Bronchial epithelial cell (primary cell): ENCODE measurements at regions not wholly inside any gene's neighbourhood (a gene's known extent, or its start where the extent isn't known, plus 50 kb on each side); places are given as distances from the start of the nearest gene placed in this dataset.
A peak's percentile ranks its signal among the peaks of the same experiment; 100 is the strongest.

Experiments used
- DNase-seq: peaks from one replicate; pipeline ENCODE4 v3.0.0-alpha.2; 2010; ENCODE audit warnings: low read depth
- FAIRE-seq: peaks from 2 replicates; lab custom pipeline; 2011; peaks lifted over from hg19 to GRCh38; lab: Jason Lieb, UNC
- H3K27me3 ChIP-seq: 2 replicates; pipeline ENCODE4 v1.5.1; 2011; ENCODE audit warnings: low read length; ENCODE audit not compliant: control insufficient read depth, insufficient read depth
- H3K36me3 ChIP-seq: 2 replicates; pipeline ENCODE4 v1.5.1; 2011; ENCODE audit warnings: low read length; ENCODE audit not compliant: control insufficient read depth, insufficient read depth
- H3K4me3 ChIP-seq: 2 replicates; pipeline ENCODE4 v1.5.1; 2011; ENCODE audit warnings: mild to moderate bottlenecking, low read depth, low read length, control low read depth
- TF ChIP-seq, protein P1 (sequence below): IDR thresholded peaks from 2 replicates; pipeline ENCODE4 v1.5.1; 2011; ENCODE audit warnings: mild to moderate bottlenecking, moderate library complexity, low read length, control low read depth, inconsistent platforms; ENCODE audit not compliant: insufficient read depth, severe bottlenecking

GRCh38 chr12:65602610-65603295 lies 221.5 kb upstream of the HMGA2 start:
- H3K27me3 ChIP-seq = no peaks in the 10 kb centered on the region
- peak; percentile 68 for FAIRE-seq
- H3K4me3 ChIP-seq = peak overlapping the region; percentile 30
- TF ChIP-seq, protein P1, sequence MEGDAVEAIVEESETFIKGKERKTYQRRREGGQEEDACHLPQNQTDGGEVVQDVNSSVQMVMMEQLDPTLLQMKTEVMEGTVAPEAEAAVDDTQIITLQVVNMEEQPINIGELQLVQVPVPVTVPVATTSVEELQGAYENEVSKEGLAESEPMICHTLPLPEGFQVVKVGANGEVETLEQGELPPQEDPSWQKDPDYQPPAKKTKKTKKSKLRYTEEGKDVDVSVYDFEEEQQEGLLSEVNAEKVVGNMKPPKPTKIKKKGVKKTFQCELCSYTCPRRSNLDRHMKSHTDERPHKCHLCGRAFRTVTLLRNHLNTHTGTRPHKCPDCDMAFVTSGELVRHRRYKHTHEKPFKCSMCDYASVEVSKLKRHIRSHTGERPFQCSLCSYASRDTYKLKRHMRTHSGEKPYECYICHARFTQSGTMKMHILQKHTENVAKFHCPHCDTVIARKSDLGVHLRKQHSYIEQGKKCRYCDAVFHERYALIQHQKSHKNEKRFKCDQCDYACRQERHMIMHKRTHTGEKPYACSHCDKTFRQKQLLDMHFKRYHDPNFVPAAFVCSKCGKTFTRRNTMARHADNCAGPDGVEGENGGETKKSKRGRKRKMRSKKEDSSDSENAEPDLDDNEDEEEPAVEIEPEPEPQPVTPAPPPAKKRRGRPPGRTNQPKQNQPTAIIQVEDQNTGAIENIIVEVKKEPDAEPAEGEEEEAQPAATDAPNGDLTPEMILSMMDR = peak; percentile 62
- no peaks in the 10 kb centered on the region for H3K36me3 ChIP-seq
- peak; percentile 93 for DNase-seq

GRCh38 chr12:65603438-65604351 lies 220.6 kb upstream of the HMGA2 start:
- TF ChIP-seq, protein P1 = no peak
- no peaks in the 10 kb centered on the region for H3K27me3 ChIP-seq
- peak overlapping the region; percentile 30 for H3K4me3 ChIP-seq
- peak; percentile 32 for FAIRE-seq
- H3K36me3 ChIP-seq = no peaks in the 10 kb centered on the region
- peak; percentile 78 for DNase-seq

GRCh38 chr12:65605019-65605418 lies 219.3 kb upstream of the HMGA2 start:
- DNase-seq (peak; percentile 21), FAIRE-seq (no peak)
- TF ChIP-seq, protein P1 = no peak
- no peak overlapping the region for H3K4me3 ChIP-seq
- no peaks in the 10 kb centered on the region for H3K27me3 ChIP-seq
- no peaks in the 10 kb centered on the region for H3K36me3 ChIP-seq

DNA sequence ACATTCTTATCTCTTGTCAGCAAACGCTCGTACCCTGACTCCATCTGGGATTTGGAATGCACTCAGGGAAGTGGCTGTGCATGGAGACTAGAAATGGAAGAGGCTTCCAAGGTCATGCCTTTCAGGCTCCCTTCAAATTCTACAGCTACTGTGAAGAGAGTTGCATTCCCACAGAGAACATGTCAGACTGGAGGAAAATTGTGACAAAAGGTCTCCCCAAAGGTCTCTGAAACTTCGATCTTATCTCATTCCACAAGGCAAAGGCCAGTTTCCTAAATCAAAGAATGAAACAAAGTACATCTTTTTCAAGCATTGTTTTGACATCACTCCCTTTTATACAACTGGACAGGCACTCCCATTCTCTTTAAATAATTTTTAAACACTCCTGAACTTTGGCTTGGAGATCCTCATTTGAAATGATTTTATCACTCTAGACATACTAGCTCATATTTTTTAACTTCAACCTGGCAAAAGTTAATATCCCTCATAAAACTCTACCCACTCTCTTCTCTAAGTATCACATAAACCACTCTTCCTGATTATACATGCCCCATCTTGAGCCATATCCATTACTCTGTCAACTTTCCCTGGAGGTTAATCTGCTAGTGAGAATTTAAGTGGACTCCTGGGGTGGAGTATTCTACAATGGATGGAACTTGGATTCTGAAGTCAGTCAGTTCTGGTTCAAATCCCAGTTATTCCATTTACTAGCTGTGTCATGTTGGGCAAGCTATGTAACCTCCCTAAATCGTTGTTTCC lies 218.1 kb upstream of the HMGA2 start:
- no peak for FAIRE-seq
- peak; percentile 23 for DNase-seq
- Histone ChIP-seq H3K4me3 (no peak overlapping the region), H3K27me3 (no peaks in the 10 kb centered on the region), H3K36me3 (no peaks in the 10 kb centered on the region)
- TF ChIP-seq, protein P1 = no peak

DNA sequence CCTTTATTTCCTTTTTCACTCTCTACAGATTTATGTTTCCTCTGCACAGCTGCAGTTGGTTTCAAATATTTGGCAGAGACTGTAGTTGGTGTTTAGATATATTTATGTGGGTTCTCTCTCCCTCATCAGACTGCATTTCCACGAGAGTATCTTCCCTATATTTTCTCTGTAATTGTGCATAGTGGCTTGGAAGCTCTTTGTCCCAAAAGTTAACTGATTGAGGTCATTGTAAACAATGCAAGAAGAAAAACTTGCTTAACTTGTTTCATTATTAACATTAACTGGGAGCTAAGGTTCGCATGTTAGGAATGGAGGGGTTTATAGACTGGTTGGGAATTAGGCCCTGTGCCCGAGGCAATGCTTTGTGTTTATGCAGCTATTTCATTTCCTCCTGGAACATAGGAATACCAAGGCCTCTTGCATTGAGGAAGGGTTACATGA lies 216.9 kb upstream of the HMGA2 start:
- no peaks in the 10 kb centered on the region for H3K36me3 ChIP-seq
- no peak for FAIRE-seq
- peak; percentile 70 for DNase-seq
- no peak overlapping the region for H3K4me3 ChIP-seq
- TF ChIP-seq, protein P1 = no peak
- no peaks in the 10 kb centered on the region for H3K27me3 ChIP-seq
